GM23338 (cell line): ENCODE measurements at regions not wholly inside any gene's neighbourhood (a gene's known extent, or its start where the extent isn't known, plus 50 kb on each side); places are given as distances from the start of the nearest gene placed in this dataset.

Source experiments
- ATAC-seq: fragments of 200-7000 bp; cut with Tn5 transposase; 3 replicates; pipeline ENCODE4 v1.9.1; 2020
- DNase-seq: peaks from one replicate; pipeline ENCODE4 v3.0.0-alpha.2; 2015; ENCODE audit warnings: low spot score
- H2AFZ ChIP-seq: fragments of 200-600 bp; sonication (generic); 2 replicates; pipeline ENCODE4 v1.8.0; 2016; ENCODE audit warnings: antibody characterized with exemption, mild to moderate bottlenecking, moderate library complexity
- H3F3A ChIP-seq: fragments of 200-600 bp; sonication (generic); replicated peaks from 2 replicates; pipeline ENCODE4 v1.8.0; 2017; ENCODE audit warnings: antibody characterized with exemption, mixed run types, low read depth
- H3K27ac ChIP-seq: fragments of 200-600 bp; sonication (generic); 2 replicates; pipeline ENCODE4 v1.6.1; 2016; ENCODE audit warnings: low read depth
- H3K27me3 ChIP-seq: fragments of 200-600 bp; sonication (generic); 2 replicates; pipeline ENCODE4 v1.8.0; 2016; ENCODE audit warnings: mild to moderate bottlenecking, mixed run types, moderate library complexity; ENCODE audit not compliant: insufficient read depth
- H3K36me3 ChIP-seq: fragments of 200-600 bp; sonication (generic); 2 replicates; pipeline ENCODE4 v1.8.0; 2016; ENCODE audit warnings: mild to moderate bottlenecking; ENCODE audit not compliant: insufficient read depth
- H3K4me1 ChIP-seq: fragments of 200-600 bp; sonication (generic); 2 replicates; pipeline ENCODE4 v1.8.0; 2016; ENCODE audit warnings: mild to moderate bottlenecking, moderate library complexity; ENCODE audit not compliant: insufficient read depth
- H3K4me2 ChIP-seq: fragments of 200-600 bp; sonication (generic); 2 replicates; pipeline ENCODE4 v1.7.1; 2017; ENCODE audit warnings: mixed run types
- H3K4me3 ChIP-seq: fragments of 200-600 bp; sonication (generic); 2 replicates; pipeline ENCODE4 v1.6.1; 2016; ENCODE audit warnings: mixed run types
- H3K79me2 ChIP-seq: fragments of 200-600 bp; sonication (generic); replicated peaks from 2 replicates; pipeline ENCODE4 v1.8.0; 2017; ENCODE audit warnings: mild to moderate bottlenecking; ENCODE audit not compliant: insufficient read depth
- H3K9me2 ChIP-seq: fragments of 200-600 bp; sonication (generic); 2 replicates; pipeline ENCODE4 v1.8.0; 2017; ENCODE audit not compliant: insufficient read depth
- H4K20me1 ChIP-seq: fragments of 200-600 bp; sonication (generic); replicated peaks from 2 replicates; pipeline ENCODE4 v1.8.0; 2017; ENCODE audit warnings: mild to moderate bottlenecking; ENCODE audit not compliant: insufficient read depth
- H3K27ac Mint-ChIP-seq: 2 replicates; pipeline ENCODE4 v1.8.0; 2020; ENCODE audit warnings: inconsistent platforms, mild to moderate bottlenecking, moderate library complexity, mixed read lengths
- H3K27me3 Mint-ChIP-seq: 3 replicates; pipeline ENCODE4 v1.8.0; 2022; ENCODE audit warnings: low read depth, mild to moderate bottlenecking, moderate library complexity, mixed read lengths, inconsistent platforms; ENCODE audit not compliant: insufficient read depth, poor library complexity
- H3K36me3 Mint-ChIP-seq: 3 replicates; pipeline ENCODE4 v1.8.0; 2021; ENCODE audit warnings: low read depth, mild to moderate bottlenecking, inconsistent platforms, moderate library complexity, mixed read lengths
- H3K4me1 Mint-ChIP-seq: 3 replicates; pipeline ENCODE4 v1.8.0; 2020; ENCODE audit warnings: mild to moderate bottlenecking, inconsistent platforms, mixed read lengths
- H3K4me3 Mint-ChIP-seq: 3 replicates; pipeline ENCODE4 v1.8.0; 2021; ENCODE audit warnings: moderate library complexity, mild to moderate bottlenecking, inconsistent platforms, mixed read lengths
- H3K9me3 Mint-ChIP-seq: 3 replicates; pipeline ENCODE4 v1.8.0; 2020; ENCODE audit warnings: moderate library complexity, mild to moderate bottlenecking, inconsistent platforms, mixed read lengths
- CTCF ChIP-seq, 2 experiments: fragments of 200-600 bp in 1 of 2; sonication (generic) in 1 of 2; conservative IDR thresholded peaks; 2 replicates each; pipeline versions ENCODE4 v1.5.1 to v1.6.1; 2016 to 2017; ENCODE audit warnings: antibody characterized with exemption in 2 of 2, low read depth in 2 of 2, mild to moderate bottlenecking in 2 of 2, moderate library complexity in 1 of 2
- REST ChIP-seq: IDR thresholded peaks from one replicate; pipeline ENCODE4 v1.6.1; 2018; ENCODE audit warnings: antibody characterized with exemption; ENCODE audit not compliant: unreplicated experiment
- ZNF114 ChIP-seq: fragments of 250-450 bp; sonication (Bioruptor Pico); IDR thresholded peaks from 2 replicates; pipeline ENCODE4 v1.5.0; 2020; ENCODE audit warnings: mild to moderate bottlenecking, moderate library complexity
- TF ChIP-seq, protein P1 (sequence below): IDR thresholded peaks from 2 replicates; pipeline ENCODE4 v1.6.1; 2016; ENCODE audit warnings: antibody characterized with exemption

- no peak for TF ChIP-seq CTCF (conservative IDR thresholded peaks at IDR 0.05; ENCODE audit: low read depth in 2 of 2)
- TF ChIP-seq, protein P1, sequence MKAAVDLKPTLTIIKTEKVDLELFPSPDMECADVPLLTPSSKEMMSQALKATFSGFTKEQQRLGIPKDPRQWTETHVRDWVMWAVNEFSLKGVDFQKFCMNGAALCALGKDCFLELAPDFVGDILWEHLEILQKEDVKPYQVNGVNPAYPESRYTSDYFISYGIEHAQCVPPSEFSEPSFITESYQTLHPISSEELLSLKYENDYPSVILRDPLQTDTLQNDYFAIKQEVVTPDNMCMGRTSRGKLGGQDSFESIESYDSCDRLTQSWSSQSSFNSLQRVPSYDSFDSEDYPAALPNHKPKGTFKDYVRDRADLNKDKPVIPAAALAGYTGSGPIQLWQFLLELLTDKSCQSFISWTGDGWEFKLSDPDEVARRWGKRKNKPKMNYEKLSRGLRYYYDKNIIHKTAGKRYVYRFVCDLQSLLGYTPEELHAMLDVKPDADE, result no peak
Observed at GRCh38 chr22:22045571-22046335, 63.2 kb upstream of the TOP3B start (continued).

GRCh38 chr22:22044153-22044552 lies 61.6 kb upstream of the TOP3B start:
- Histone ChIP-seq H3F3A (no peaks in the 10 kb centered on the region), H4K20me1 (peaks cover 3% of the 10 kb centered on the region; the same call in 1 of the 2 replicates), H2AFZ (no peak overlapping the region), H3K36me3 (no peaks in the 10 kb centered on the region), H3K27me3 (peaks cover 100% of the 10 kb centered on the region), H3K4me3 (no peak overlapping the region), H3K27ac (no peak overlapping the region), H3K4me1 (no peaks in the 10 kb centered on the region), H3K4me2 (no peak overlapping the region), H3K9me2 (no peaks in the 10 kb centered on the region), H3K79me2 (no peaks in the 10 kb centered on the region)
- Mint-ChIP-seq H3K4me3 (no peak overlapping the region), H3K9me3 (no peaks in the 10 kb centered on the region), H3K4me1 (no peaks in the 10 kb centered on the region), H3K27ac (no peak overlapping the region), H3K36me3 (no peaks in the 10 kb centered on the region), H3K27me3 (peaks cover 81% of the 10 kb centered on the region)
- TF ChIP-seq, protein P1, result no peak
- TF ChIP-seq REST (no peak), ZNF114 (CRISPR knock-in tag) (no peak), CTCF (conservative IDR thresholded peaks at IDR 0.05; ENCODE audit: low read depth in 2 of 2) (no peak)
- DNase-seq, result no peak
- no peak for ATAC-seq
